ENCODE measurements at regions not wholly inside any gene's neighbourhood (a gene's known extent, or its start where the extent isn't known, plus 50 kb on each side); places are given as distances from the start of the nearest gene placed in this dataset.

- POLR2A ChIA-PET: interaction anchor here (1.2 kb wide), 1 partner anchor 60 kb away, joined by 3 read pairs; no protein-coding TSS in a partner anchor
- H3K9me3 Mint-ChIP-seq: no peaks in the 10 kb centered on the region
- CTCF ChIA-PET: no interaction called here
Measured at GRCh38 chr7:4444106-4444505, 238.0 kb upstream of the FOXK1 start.

GRCh38 chr7:4445777-4446176 lies 236.3 kb upstream of the FOXK1 start:
- ChIA-PET CTCF (no interaction called here), POLR2A (no interaction called here)
- Mint-ChIP-seq H3K9me3 (no peaks in the 10 kb centered on the region), H3K36me3 (ENCODE audit: low read depth) (no peaks in the 10 kb centered on the region), H3K4me1 (ENCODE audit: low read depth) (no peaks in the 10 kb centered on the region), H3K27ac (no peak overlapping the region), H3K4me3 (no peak overlapping the region), H3K27me3 (peaks cover 3% of the 10 kb centered on the region)
- intact Hi-C loops (cut with micrococcal nuclease): no loop called here
- DNase-seq: no peak
- TF ChIP-seq CTCF (IDR thresholded peaks at IDR 0.05): no peak
- no peak for ATAC-seq

More at GRCh38 chr7:4444106-4444505, 238.0 kb upstream of the FOXK1 start:
- intact Hi-C loops (cut with micrococcal nuclease): no loop called here
- H3K27me3 Mint-ChIP-seq: peaks cover 1% of the 10 kb centered on the region
- ATAC-seq: no peak
- no peak overlapping the region for H3K27ac Mint-ChIP-seq
- no peaks in the 10 kb centered on the region for H3K4me1 Mint-ChIP-seq (ENCODE audit: low read depth)
- H3K4me3 Mint-ChIP-seq: no peak overlapping the region
- no peak for TF ChIP-seq CTCF (IDR thresholded peaks at IDR 0.05)
- H3K36me3 Mint-ChIP-seq (ENCODE audit: low read depth): no peaks in the 10 kb centered on the region
- no peak for DNase-seq

- no peaks in the 10 kb centered on the region for H3K9me3 Mint-ChIP-seq
- TF ChIP-seq CTCF (IDR thresholded peaks at IDR 0.05): no peak
- no peaks in the 10 kb centered on the region for H3K36me3 Mint-ChIP-seq (ENCODE audit: low read depth)
- no peak overlapping the region for H3K4me3 Mint-ChIP-seq
- H3K27me3 Mint-ChIP-seq: peaks cover 3% of the 10 kb centered on the region
- no peak for ATAC-seq
- ChIA-PET CTCF (no interaction called here), POLR2A (no interaction called here)
- H3K4me1 Mint-ChIP-seq (ENCODE audit: low read depth): no peaks in the 10 kb centered on the region
- DNase-seq: no peak
- no peak overlapping the region for H3K27ac Mint-ChIP-seq
- intact Hi-C loops (cut with micrococcal nuclease): no loop called here
Measured at GRCh38 chr7:4449263-4449662, 232.8 kb upstream of the FOXK1 start.

- Mint-ChIP-seq H3K27ac (no peak overlapping the region), H3K4me1 (ENCODE audit: low read depth) (no peaks in the 10 kb centered on the region), H3K36me3 (ENCODE audit: low read depth) (no peaks in the 10 kb centered on the region), H3K9me3 (no peaks in the 10 kb centered on the region), H3K27me3 (peaks cover 3% of the 10 kb centered on the region), H3K4me3 (no peak overlapping the region)
- no peak for DNase-seq
- intact Hi-C loops (cut with micrococcal nuclease): no loop called here
- no peak for TF ChIP-seq CTCF (IDR thresholded peaks at IDR 0.05)
- POLR2A ChIA-PET: no interaction called here
- CTCF ChIA-PET: no interaction called here
- ATAC-seq: no peak
Measured at GRCh38 chr7:4450483-4450882, 231.6 kb upstream of the FOXK1 start.

GRCh38 chr7:4460597-4460996 lies 221.5 kb upstream of the FOXK1 start:
- ChIA-PET CTCF (no interaction called here), POLR2A (no interaction called here)
- Mint-ChIP-seq H3K27ac (no peak overlapping the region), H3K4me3 (no peak overlapping the region), H3K36me3 (ENCODE audit: low read depth) (no peaks in the 10 kb centered on the region), H3K4me1 (ENCODE audit: low read depth) (no peaks in the 10 kb centered on the region), H3K9me3 (no peaks in the 10 kb centered on the region), H3K27me3 (peaks cover 4% of the 10 kb centered on the region)
- no peak for TF ChIP-seq CTCF (IDR thresholded peaks at IDR 0.05)
- intact Hi-C loops (cut with micrococcal nuclease): no loop called here
- ATAC-seq (no peak), DNase-seq (no peak)
